Ovary (tissue), 3 donors: ENCODE measurements at regions not wholly inside any gene's neighbourhood (a gene's known extent, or its start where the extent isn't known, plus 50 kb on each side); places are given as distances from the start of the nearest gene placed in this dataset.

Source experiments
- CTCF ChIP-seq, 3 donors: fragments of 450-650 bp in 2 of 3; fragments of 200-600 bp in 1 of 3; IDR thresholded peaks; one replicate each; pipeline versions ENCODE4 v1.5.1 to v1.8.0; 2016 to 2022; ENCODE audit warnings: antibody characterized with exemption in 3 of 3, mild to moderate bottlenecking in 1 of 3
- EP300 ChIP-seq: sonication (generic); formaldehyde crosslinking; IDR thresholded peaks from one replicate; pipeline ENCODE4 v1.6.1; 2017; ENCODE audit warnings: antibody characterized with exemption
- donor health status: DM: no; HTN: no; CAD: no.

DNA sequence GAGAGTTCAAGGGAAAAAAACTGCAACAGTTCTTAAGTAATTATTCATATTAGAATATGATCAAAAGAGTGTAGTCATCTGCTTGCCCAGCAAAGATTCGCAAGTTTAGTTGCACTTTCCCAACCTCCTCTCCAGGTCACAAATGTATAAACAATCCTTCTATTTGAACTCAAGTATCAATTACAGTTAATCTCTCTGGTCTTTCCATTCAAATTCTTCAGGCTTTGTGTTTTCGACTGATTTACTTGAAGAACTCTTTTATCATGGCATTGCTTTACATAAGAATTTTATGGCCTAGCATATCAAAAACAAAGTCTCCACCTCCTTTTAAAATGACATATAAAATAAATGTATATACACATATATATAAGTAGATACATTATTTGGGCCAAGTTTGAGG, 1009.6 kb upstream of the DIAPH2 start:
- TF ChIP-seq CTCF (IDR thresholded peaks at IDR 0.05) (no peak), EP300 (no peak)
